ENCODE measurements at regions not wholly inside any gene's neighbourhood (a gene's known extent, or its start where the extent isn't known, plus 50 kb on each side); places are given as distances from the start of the nearest gene placed in this dataset.
A peak's percentile ranks its signal among the peaks of the same experiment; 100 is the strongest.

DNA sequence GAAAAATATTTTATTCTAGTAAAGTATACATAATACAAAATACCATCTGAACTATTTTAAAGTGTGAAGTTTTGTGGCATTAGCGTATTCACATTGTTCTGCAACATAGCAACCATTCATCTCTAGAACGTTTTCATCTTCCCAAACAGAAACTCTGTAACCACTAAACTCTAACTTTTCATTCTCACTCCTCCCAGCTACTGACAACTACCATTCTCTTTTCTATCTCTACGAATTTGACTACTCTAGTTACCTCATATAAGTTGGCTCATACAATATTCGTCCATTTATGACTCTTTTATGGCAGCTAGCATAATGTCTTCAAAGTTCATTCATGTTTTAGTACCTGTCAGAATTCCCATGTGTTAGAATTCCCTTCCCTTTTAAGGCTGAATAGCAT is 150.5 kb upstream of the MIR17HG start:
- DNase-seq (ENCODE audit: low read depth) = no peak

- no peak for DNase-seq (ENCODE audit: low read depth)
Measured at GRCh38 chr13:91199866-91200265, 147.6 kb upstream of the MIR17HG start.

DNA sequence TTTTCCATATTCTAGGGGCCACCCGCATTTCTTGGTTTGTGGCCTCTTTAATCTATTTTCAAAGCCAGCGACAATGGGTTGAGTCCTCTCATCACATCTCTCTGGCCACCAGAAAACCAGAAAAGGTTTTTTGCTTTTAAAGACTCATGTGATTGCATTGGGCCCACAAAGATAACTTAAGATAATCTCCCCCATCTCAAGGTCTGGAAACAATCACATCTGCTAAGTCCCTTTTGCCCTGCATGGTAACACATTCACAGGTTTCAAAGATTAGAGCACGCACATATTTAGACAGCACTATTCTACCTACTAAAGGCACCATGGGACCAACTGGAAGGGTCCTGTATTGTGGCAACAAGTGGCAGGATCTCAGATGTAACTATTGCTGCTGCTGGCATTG is 147.0 kb upstream of the MIR17HG start:
- no peak for DNase-seq (ENCODE audit: low read depth)

DNA sequence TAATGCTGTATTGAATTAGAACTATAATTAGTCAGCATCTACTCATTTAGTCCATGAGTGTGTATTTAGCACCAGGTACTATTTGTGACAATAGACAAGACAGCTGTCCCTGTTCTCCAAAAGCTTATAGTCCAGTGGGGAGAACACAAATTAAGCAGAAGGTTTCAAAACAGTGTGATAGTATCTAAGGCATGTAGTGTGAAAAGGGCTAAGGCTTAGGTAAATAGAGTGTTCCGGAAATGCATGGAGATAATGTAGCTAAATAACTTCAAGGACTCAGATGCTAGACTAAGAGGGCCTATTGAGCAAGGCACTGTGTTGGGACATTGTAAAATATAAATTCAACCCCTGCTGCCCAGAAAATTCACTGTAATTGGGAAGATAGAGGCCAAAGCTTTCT is 144.1 kb upstream of the MIR17HG start:
- DNase-seq (ENCODE audit: low read depth) = no peak

DNA sequence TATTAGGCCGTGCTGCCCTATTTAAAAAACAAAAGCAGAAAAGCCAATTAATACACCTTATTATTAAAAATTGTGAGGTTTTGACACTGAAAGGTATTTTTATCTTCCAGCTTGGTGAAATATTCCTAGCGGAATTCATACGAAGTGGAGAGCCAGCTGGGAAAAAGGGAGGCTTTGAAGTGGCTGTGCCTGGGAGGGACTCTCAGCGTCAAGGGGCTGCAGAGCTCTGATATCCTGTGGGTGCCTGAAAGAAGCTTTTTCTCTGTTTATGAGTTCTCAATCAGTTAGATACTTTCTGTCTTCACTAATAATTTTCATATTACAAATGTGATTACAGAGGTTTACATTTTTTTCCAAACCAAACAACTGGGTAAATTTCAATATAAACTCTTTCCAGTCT is 140.2 kb upstream of the MIR17HG start:
- no peak for DNase-seq (ENCODE audit: low read depth)

GRCh38 chr13:91211510-91211909 is 136.0 kb upstream of the MIR17HG start:
- no peak for DNase-seq (ENCODE audit: low read depth)

GRCh38 chr13:91212231-91212630 is 135.3 kb upstream of the MIR17HG start:
- DNase-seq (ENCODE audit: low read depth) = no peak

GRCh38 chr13:91214031-91214430 is 133.5 kb upstream of the MIR17HG start:
- DNase-seq (ENCODE audit: low read depth) = no peak

GRCh38 chr13:91216928-91217700 is 130.4 kb upstream of the MIR17HG start:
- no peak for DNase-seq (ENCODE audit: low read depth)

DNA sequence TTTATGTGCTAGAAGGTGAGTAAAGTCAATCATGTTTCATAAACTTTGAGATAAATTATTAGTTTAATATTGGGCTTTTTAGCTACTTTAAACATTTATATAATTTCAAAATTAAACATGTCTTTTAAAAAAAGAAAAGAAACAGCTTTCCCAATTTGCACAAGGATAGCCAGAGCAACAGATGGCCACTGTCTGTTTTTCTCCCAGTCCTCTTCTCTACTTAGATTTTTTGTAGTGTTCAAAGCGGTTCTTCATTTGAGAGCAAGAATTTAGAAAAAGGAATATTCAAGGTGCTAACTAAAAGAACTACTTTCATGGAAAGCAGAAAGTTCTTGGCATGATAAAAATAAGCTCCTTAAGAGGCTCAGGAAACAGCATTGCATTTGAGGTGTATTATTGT is 128.3 kb upstream of the MIR17HG start:
- DNase-seq (ENCODE audit: low read depth) = no peak

DNA sequence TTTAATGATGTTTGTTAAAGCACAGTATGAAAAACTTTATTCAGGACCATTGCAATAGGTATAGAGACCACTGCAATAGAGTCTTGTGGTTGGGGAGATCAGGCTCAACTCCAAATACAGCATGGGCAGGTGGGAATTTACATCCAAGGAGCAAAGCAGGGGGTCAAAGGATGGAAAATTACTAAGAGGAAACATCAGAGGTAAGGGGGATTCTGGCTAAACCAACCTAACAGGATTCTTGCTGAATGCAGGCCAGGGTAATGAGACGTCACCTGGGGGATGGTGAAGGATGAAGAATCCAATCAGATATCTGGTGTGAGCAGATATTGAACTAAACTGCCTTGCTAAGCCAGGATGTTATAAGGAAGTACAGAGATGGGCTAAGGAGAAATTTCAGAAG is 126.6 kb upstream of the MIR17HG start:
- no peak for DNase-seq (ENCODE audit: low read depth)

DNA sequence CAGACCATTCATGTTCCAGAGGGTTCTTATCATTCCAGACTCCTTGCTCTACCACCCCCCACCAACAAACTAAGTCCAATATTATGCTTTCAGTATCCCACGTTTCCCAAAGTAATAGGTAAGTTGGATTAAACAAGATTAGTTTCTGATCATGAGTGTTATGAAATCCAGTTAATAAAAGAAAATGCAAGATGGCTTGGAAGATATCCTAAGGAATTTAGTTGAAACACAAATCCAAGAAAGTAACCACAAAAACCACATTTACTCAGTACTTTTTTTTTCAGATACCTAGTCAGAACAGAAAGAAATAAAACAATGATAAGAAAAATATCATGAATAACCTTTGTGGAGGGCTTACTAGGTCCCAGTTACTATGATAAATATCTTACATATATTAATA is 119.4 kb upstream of the MIR17HG start:
- no peak for DNase-seq (ENCODE audit: low read depth)

DNA sequence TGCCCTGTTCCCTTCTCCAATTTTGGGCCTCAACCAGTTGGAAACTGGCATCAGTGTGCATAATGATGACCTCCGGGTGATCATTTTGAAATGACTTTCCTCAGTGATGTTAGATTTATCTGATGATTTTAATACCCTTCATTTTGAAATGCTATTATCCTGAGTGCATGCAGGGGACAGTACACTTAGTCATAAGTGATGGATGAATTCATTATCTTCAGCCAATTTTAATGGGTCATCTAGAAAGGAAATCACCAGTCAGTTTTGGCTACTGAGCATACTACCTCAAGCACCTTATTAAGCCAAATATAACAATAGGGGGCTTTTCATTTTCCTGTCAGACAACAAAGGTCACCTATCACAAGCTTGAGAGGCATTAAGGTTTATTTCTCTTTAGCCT is 118.5 kb upstream of the MIR17HG start:
- no peak for DNase-seq (ENCODE audit: low read depth)

GRCh38 chr13:91232716-91233115 is 114.8 kb upstream of the MIR17HG start:
- DNase-seq (ENCODE audit: low read depth) = no peak

GRCh38 chr13:91233291-91233690 is 114.2 kb upstream of the MIR17HG start:
- DNase-seq (ENCODE audit: low read depth) = no peak

DNA sequence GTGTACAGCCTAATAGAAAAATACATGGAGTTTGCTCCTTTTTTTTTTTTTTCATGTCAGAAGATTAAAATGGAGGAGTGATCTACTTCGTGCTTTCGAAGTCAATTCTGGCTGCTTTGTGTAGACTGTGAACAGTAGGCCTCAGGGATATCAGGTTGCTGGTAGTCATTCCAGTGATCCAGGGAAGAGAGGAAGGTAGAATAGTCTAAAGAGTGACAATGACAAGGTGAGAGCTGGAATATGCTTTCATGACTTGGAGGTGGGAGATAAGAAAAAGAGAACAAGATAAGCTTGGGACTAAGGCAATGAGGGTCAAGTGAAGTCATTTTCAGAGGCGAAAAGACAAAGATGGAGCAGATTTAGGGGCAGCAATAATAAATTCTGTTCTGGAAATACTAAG is 111.3 kb upstream of the MIR17HG start:
- no peak for DNase-seq (ENCODE audit: low read depth)

- DNase-seq (ENCODE audit: low read depth) = no peak
Measured at GRCh38 chr13:91236921-91237320, 110.6 kb upstream of the MIR17HG start.

- DNase-seq (ENCODE audit: low read depth) = no peak
Measured at GRCh38 chr13:91238036-91238435, 109.5 kb upstream of the MIR17HG start.

DNA sequence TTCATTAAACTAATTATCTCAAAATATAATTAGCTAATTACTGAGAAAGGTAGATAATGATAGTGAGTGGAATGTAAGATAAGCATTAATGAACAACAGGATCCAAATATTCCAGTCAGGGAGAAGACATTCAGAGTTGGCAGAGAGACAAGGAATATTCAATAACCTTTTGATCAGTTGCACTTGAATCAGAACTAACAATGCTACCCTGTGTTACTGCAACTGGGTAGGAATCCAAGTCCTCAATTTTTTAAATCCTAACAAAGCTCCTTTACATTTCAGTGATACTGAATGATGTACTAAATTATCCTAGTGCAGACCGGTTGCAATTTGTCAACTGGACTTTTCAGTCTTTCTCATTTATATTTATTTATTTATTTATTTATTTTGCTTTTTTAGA is 107.1 kb upstream of the MIR17HG start:
- no peak for DNase-seq (ENCODE audit: low read depth)

- no peak for DNase-seq (ENCODE audit: low read depth)
Measured at GRCh38 chr13:91241221-91241933, 106.1 kb upstream of the MIR17HG start.

DNA sequence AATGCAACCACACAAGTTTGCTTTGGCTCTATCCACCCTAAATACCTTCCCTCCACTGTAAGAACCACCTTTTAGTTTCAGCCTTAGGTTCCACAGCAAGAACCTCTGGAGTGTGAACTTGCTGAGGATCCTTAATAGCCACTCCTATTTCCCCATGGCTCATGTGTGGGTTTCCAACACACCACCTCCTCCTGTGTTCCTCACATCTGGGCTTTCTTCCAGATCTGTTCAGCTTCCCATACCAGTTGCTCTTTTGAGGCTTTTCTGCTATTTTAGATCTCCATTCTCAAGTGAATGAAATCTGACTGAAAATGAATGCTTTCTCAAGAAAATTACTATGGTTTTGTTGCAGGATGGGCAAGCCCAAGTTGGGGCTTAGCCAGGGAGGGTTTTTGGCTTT is 104.8 kb upstream of the MIR17HG start:
- no peak for DNase-seq (ENCODE audit: low read depth)

DNA sequence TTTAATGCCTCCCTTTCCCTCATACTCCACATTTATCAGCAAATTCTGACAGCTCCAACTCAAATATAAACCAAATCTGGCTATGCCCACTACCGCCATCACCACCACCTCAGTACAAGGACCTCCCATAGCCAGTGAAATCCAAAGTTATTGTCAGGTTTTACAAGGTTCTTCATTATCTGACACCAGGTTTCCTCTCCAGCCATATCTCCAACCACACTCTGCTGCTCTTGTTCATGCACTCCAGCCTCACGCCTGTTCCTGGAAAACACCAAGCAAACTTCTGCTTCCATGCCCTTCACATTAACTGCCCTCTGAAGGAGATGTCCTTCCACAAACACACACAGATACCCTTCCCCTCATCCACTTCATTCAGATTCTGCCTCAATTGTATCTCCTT is 102.2 kb upstream of the MIR17HG start:
- no peak for DNase-seq (ENCODE audit: low read depth)

GRCh38 chr13:91247768-91248167 is 99.7 kb upstream of the MIR17HG start:
- DNase-seq (ENCODE audit: low read depth) = peak; percentile 9

DNA sequence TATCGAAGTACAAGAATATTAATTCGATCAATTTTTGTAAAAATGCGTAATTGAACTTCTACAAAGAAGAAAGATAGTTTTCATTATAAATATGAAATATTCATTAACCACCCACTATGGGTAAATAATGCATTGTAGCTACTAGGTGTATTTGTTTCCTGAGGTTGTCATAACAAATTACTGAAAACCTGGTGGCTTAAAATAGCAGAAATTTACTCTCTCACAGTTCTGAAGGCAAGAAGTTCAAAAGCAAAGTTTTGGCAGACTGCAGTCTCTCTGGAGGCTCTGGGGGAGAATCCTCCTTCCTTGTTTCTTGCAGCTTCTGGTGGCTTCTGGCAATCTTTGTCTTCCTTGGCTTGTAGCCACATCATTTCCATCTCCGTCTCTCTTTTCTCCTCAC is 99.2 kb upstream of the MIR17HG start:
- DNase-seq (ENCODE audit: low read depth) = no peak

Measured in forelimb muscle (tissue), 1 donor.